ENCODE measurements at regions not wholly inside any gene's neighbourhood (a gene's known extent, or its start where the extent isn't known, plus 50 kb on each side); places are given as distances from the start of the nearest gene placed in this dataset.

DNA sequence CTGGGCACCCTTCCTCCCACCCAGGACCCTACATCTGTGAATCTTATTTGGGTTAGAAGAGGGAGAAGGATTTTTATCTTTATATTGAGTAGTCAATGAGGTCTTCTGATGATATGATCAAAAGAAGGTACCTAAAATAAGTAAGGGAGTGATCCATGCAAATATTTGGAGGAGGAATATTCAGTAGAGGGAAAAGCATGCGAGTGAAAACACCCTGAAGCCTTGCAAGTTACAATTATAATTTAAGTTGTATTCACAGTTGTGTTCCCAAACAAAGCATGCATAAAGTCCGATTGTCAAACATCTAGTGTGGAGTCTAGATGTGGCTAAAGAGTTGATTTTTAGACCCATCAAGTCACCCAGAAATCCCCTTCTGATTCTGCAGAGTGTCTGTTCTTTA is 530.2 kb upstream of the ZEB2 start:
- H3K9me3 Mint-ChIP-seq = no peaks in the 10 kb centered on the region
- no peaks in the 10 kb centered on the region for H3K27me3 Mint-ChIP-seq
- CTCF ChIA-PET = no interaction called here
- no peak for TF ChIP-seq CTCF (IDR thresholded peaks at IDR 0.05)
- H3K4me3 Mint-ChIP-seq = no peak overlapping the region
- DNase-seq (no peak), ATAC-seq (ENCODE audit: low read depth) (no peak)
- no peak overlapping the region for H3K27ac Mint-ChIP-seq
- no peaks in the 10 kb centered on the region for H3K4me1 Mint-ChIP-seq
- POLR2A ChIA-PET = no interaction called here
- no peaks in the 10 kb centered on the region for H3K36me3 Mint-ChIP-seq (ENCODE audit: low read depth)
- intact Hi-C loops (cut with micrococcal nuclease) = no loop called here

DNA sequence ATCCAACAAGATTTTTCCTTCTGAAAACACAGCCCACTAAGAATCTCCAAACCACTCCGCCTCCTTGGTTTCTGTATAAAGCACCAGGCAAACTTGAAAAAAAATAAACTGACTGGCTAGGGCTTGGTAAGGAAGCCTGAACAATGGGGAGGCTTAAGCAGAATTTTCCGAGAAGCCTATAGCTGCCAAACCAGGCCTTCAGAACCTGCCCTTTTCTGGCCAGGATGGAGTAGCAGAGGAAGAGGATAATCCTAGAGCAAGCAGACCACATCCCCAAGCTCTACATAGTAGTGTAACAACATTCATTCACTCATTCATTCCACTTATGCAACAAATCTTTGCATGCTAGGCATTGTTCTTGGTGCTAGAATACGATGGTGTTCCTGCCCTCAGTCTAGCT is 529.6 kb upstream of the ZEB2 start:
- intact Hi-C loops (cut with micrococcal nuclease) = no loop called here
- no peak for ATAC-seq (ENCODE audit: low read depth)
- POLR2A ChIA-PET = no interaction called here
- Mint-ChIP-seq H3K4me1 (no peaks in the 10 kb centered on the region), H3K36me3 (ENCODE audit: low read depth) (no peaks in the 10 kb centered on the region), H3K27me3 (no peaks in the 10 kb centered on the region), H3K9me3 (no peaks in the 10 kb centered on the region), H3K27ac (no peak overlapping the region), H3K4me3 (no peak overlapping the region)
- no peak for TF ChIP-seq CTCF (IDR thresholded peaks at IDR 0.05)
- no peak for DNase-seq
- CTCF ChIA-PET = no interaction called here

DNA sequence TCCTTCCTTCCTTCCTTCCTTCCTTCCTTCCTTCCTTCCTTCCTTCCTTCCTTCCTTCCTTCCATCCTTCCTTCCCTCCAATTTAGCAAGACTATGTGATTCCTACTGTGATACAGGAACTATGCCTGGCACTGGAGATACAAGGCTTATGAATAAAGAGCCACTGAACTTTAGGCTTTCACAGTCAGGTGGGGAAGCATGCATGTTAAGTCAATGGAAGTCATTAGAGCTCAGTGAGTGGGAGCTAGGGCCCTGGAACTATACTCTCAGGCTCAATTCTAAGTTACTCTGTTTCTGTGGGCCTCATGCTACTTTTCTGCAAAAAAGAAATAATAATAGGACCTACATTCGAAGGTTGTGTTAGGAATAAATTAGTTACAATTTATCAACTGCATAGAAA is 527.6 kb upstream of the ZEB2 start:
- Mint-ChIP-seq H3K9me3 (no peaks in the 10 kb centered on the region), H3K4me3 (no peak overlapping the region), H3K27ac (no peak overlapping the region), H3K27me3 (no peaks in the 10 kb centered on the region), H3K36me3 (ENCODE audit: low read depth) (no peaks in the 10 kb centered on the region), H3K4me1 (no peaks in the 10 kb centered on the region)
- POLR2A ChIA-PET = no interaction called here
- CTCF ChIA-PET = no interaction called here
- ATAC-seq (ENCODE audit: low read depth) (no peak), DNase-seq (no peak)
- intact Hi-C loops (cut with micrococcal nuclease) = no loop called here
- no peak for TF ChIP-seq CTCF (IDR thresholded peaks at IDR 0.05)

- ATAC-seq (ENCODE audit: low read depth) (no peak), DNase-seq (no peak)
- Mint-ChIP-seq H3K36me3 (ENCODE audit: low read depth) (no peaks in the 10 kb centered on the region), H3K9me3 (no peaks in the 10 kb centered on the region), H3K27ac (no peak overlapping the region), H3K27me3 (no peaks in the 10 kb centered on the region), H3K4me1 (no peaks in the 10 kb centered on the region), H3K4me3 (no peak overlapping the region)
- POLR2A ChIA-PET = no interaction called here
- TF ChIP-seq CTCF (IDR thresholded peaks at IDR 0.05) = no peak
- intact Hi-C loops (cut with micrococcal nuclease) = no loop called here
- CTCF ChIA-PET = no interaction called here
These were observed 524.6 kb upstream of the ZEB2 start for GRCh38 chr2:145044491-145044890.

GRCh38 chr2:145043399-145043834 is 523.5 kb upstream of the ZEB2 start:
- no peak for TF ChIP-seq CTCF (IDR thresholded peaks at IDR 0.05)
- no peak for ATAC-seq (ENCODE audit: low read depth)
- Mint-ChIP-seq H3K4me3 (no peak overlapping the region), H3K27me3 (no peaks in the 10 kb centered on the region), H3K36me3 (ENCODE audit: low read depth) (no peaks in the 10 kb centered on the region), H3K4me1 (no peaks in the 10 kb centered on the region), H3K27ac (no peak overlapping the region), H3K9me3 (no peaks in the 10 kb centered on the region)
- intact Hi-C loops (cut with micrococcal nuclease) = no loop called here
- ChIA-PET CTCF (no interaction called here), POLR2A (no interaction called here)
- DNase-seq = no peak
